Caco-2 (cell line): ENCODE measurements at regions not wholly inside any gene's neighbourhood (a gene's known extent, or its start where the extent isn't known, plus 50 kb on each side); places are given as distances from the start of the nearest gene placed in this dataset.
"Not testable (repeated sequence)": the region's sequence is repeated elsewhere in the genome, so short reads cannot be mapped to it uniquely, and the experiment has no call there.

ENCODE experiments used
- BruUV-seq: library from RNA; stranded (reverse); fragments of 400-500 nt; replicated peaks from 2 replicates; lab custom pipeline; 2021; lab: Mats Ljungman, UMichigan
- CTCF ChIA-PET: fragments of 300-600 bp; sonication (Branson Sonifier 250); formaldehyde crosslinking; loops from one replicate; lab custom pipeline; 2022; ENCODE audit warnings: antibody characterized with exemption; lab: Charles Lee
- POLR2A ChIA-PET: fragments of 300-600 bp; sonication (Branson Sonifier 250); formaldehyde crosslinking; loops from one replicate; lab custom pipeline; 2022; ENCODE audit warnings: antibody characterized with exemption; lab: Charles Lee
- DNase-seq, 2 experiments: peaks; one replicate each; pipeline versions ENCODE4 v3.0.0 to v3.0.0-alpha.2; 2020 to 2022
- H3K27me3 ChIP-seq: replicated peaks from 2 replicates; pipeline ENCODE4 v1.6.0; 2011; ENCODE audit warnings: low read length; ENCODE audit not compliant: control insufficient read depth, insufficient read depth
- H3K36me3 ChIP-seq: 2 replicates; pipeline ENCODE4 v1.5.1; 2011; ENCODE audit warnings: low read length; ENCODE audit not compliant: control insufficient read depth, insufficient read depth
- H3K4me1 ChIP-seq: fragments of 250-450 bp; sonication (Bioruptor Pico); 2 replicates; pipeline ENCODE4 v1.5.1; 2020; ENCODE audit warnings: mild to moderate bottlenecking
- H3K4me3 ChIP-seq: 2 replicates; pipeline ENCODE4 v1.5.1; 2011; ENCODE audit warnings: low read depth, mild to moderate bottlenecking, control low read depth, low read length
- H3K9me3 ChIP-seq: fragments of 250-450 bp; sonication (Bioruptor Pico); 2 replicates; pipeline ENCODE4 v1.5.1; 2020; ENCODE audit warnings: mild to moderate bottlenecking, moderate library complexity
- H3K27ac Mint-ChIP-seq: one replicate; pipeline ENCODE4 v1.8.0; 2022; ENCODE audit warnings: mixed read lengths; ENCODE audit not compliant: unreplicated experiment
- H3K27me3 Mint-ChIP-seq: one replicate; pipeline ENCODE4 v1.8.0; 2022; ENCODE audit warnings: mixed read lengths; ENCODE audit not compliant: insufficient read depth, unreplicated experiment
- H3K36me3 Mint-ChIP-seq: one replicate; pipeline ENCODE4 v1.8.0; 2022; ENCODE audit warnings: mild to moderate bottlenecking, mixed read lengths; ENCODE audit not compliant: insufficient read depth, unreplicated experiment
- H3K4me1 Mint-ChIP-seq: one replicate; pipeline ENCODE4 v1.8.0; 2022; ENCODE audit warnings: low read depth, mixed read lengths; ENCODE audit not compliant: unreplicated experiment
- H3K4me3 Mint-ChIP-seq: one replicate; pipeline ENCODE4 v1.8.0; 2022; ENCODE audit warnings: mild to moderate bottlenecking, moderate library complexity, mixed read lengths; ENCODE audit not compliant: unreplicated experiment
- H3K9me3 Mint-ChIP-seq: one replicate; pipeline ENCODE4 v1.8.0; 2022; ENCODE audit warnings: mixed read lengths; ENCODE audit not compliant: unreplicated experiment
- intact Hi-C: fragments of 100-400 bp; cut with micrococcal nuclease; formaldehyde crosslinking; loops from one replicate; pipeline ENCODE4 v1.10.0; 2022; ENCODE audit not compliant: unreplicated experiment
- TF ChIP-seq, protein P1 (sequence below), 2 experiments: fragments of 200-600 bp in 1 of 2; IDR thresholded peaks; 1 replicate in 1 of 2; 2 replicates in 1 of 2; pipeline versions ENCODE4 v1.5.1 to v1.8.0; 2011 to 2022; ENCODE audit warnings: antibody characterized with exemption in 1 of 2, control low read depth in 1 of 2, inconsistent platforms in 1 of 2, low read depth in 1 of 2, low read length in 1 of 2, mild to moderate bottlenecking in 1 of 2, moderate library complexity in 1 of 2; ENCODE audit not compliant: insufficient read depth in 1 of 2, severe bottlenecking in 1 of 2, unreplicated experiment in 1 of 2

DNA sequence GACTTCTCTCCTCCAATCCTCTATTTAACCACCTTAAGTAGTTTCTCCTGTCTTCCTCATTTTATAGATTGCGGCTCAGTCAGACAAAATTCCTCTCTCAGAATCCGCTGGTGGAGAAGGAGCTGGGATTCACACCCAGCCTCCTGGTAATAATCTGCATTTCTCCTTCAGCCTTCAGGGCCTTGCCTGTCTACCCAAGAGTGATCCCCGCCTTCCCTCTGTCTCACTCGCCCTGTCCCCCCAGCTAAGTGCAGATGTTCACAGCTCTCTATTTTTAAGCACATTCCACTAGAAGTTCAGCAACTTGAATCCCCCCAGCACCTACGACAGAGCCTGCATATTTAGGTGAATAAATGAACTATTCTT lies 212.5 kb upstream of the HAAO start:
- Histone ChIP-seq H3K4me1 (peaks cover 44% of the 10 kb centered on the region), H3K27me3 (no peaks in the 10 kb centered on the region), H3K9me3 (no peaks in the 10 kb centered on the region), H3K4me3 (no peak overlapping the region), H3K36me3 (peaks cover 2% of the 10 kb centered on the region; the same call in 1 of the 2 replicates)
- TSS peak; percentile 67 for BruUV-seq
- H3K4me3 Mint-ChIP-seq, result no peak overlapping the region
- ChIA-PET CTCF (interaction anchor here (0.6 to 1.6 kb wide), 6 partner anchors 17 to 224 kb away, joined by 3 to 5 read pairs (median 3); no protein-coding TSS in a partner anchor), POLR2A (interaction anchor here (1.0 to 1.8 kb wide), 2 partner anchors 12 to 25 kb away, joined by 3 to 7 read pairs; no protein-coding TSS in a partner anchor)
- H3K27ac Mint-ChIP-seq, result peak overlapping the region; percentile 84
- H3K27me3 Mint-ChIP-seq, result no peaks in the 10 kb centered on the region
- peaks cover 35% of the 10 kb centered on the region for H3K4me1 Mint-ChIP-seq
- H3K9me3 Mint-ChIP-seq, result no peaks in the 10 kb centered on the region
- peaks cover 7% of the 10 kb centered on the region for H3K36me3 Mint-ChIP-seq
- no peak for DNase-seq
- TF ChIP-seq, protein P1, sequence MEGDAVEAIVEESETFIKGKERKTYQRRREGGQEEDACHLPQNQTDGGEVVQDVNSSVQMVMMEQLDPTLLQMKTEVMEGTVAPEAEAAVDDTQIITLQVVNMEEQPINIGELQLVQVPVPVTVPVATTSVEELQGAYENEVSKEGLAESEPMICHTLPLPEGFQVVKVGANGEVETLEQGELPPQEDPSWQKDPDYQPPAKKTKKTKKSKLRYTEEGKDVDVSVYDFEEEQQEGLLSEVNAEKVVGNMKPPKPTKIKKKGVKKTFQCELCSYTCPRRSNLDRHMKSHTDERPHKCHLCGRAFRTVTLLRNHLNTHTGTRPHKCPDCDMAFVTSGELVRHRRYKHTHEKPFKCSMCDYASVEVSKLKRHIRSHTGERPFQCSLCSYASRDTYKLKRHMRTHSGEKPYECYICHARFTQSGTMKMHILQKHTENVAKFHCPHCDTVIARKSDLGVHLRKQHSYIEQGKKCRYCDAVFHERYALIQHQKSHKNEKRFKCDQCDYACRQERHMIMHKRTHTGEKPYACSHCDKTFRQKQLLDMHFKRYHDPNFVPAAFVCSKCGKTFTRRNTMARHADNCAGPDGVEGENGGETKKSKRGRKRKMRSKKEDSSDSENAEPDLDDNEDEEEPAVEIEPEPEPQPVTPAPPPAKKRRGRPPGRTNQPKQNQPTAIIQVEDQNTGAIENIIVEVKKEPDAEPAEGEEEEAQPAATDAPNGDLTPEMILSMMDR (IDR thresholded peaks at IDR 0.05; ENCODE audit: insufficient read depth in 1 of 2, low read depth in 1 of 2, low read length in 1 of 2, severe bottlenecking in 1 of 2, unreplicated experiment in 1 of 2), result no peak
- intact Hi-C loops, result loop anchor here (1.0 to 2.0 kb wide), 2 partner anchors 14 to 26 kb away; no protein-coding TSS in a partner anchor

DNA sequence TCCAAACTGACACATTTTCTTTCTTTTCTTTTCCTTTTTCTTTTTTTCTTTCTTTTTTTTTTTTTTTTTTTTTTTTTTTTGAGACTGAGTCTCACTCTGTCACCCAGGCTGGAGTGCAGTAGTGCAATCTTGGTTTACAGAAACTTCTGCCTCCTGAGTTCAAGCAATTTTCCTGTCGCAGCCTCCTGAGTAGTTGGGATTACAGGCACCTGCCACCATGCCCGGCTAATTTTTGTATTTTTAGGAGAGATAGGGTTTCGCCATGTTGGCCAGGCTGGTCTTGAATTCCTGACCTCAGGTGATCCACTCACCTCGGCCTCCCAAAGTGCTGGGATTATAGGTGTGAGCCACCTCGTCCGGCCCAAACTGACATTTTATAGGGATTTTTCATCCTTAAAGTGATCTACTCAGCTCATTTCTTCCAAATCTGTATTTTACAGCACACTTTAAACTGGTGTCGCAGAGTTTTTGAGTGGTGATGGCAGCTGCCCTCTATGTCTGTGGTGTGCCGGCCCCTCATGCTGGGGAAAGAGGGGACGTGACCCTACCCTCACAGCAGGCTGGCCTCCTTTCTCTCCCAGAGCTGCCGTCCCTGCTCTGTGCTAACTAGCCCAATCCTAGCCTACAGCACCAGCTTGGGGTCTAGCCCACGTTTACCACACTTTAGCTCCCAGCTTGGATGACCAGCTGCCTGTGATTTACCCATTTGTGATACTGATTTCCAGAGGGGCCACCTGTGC lies 211.9 kb upstream of the HAAO start:
- intact Hi-C loops, result loop anchor here (2.0 kb wide), 1 partner anchor 15 kb away; no protein-coding TSS in a partner anchor
- ChIA-PET CTCF (interaction anchor here (0.6 to 1.6 kb wide), 4 partner anchors 17 to 129 kb away, joined by 3 to 4 read pairs (median 3); no protein-coding TSS in a partner anchor), POLR2A (interaction anchor here (1.8 kb wide), 1 partner anchor 25 kb away, joined by 7 read pairs; no protein-coding TSS in a partner anchor)
- not testable (repeated sequence) for H3K36me3 ChIP-seq, H3K4me3 ChIP-seq, H3K36me3 Mint-ChIP-seq, H3K27me3 ChIP-seq, H3K27me3 Mint-ChIP-seq, BruUV-seq, H3K9me3 Mint-ChIP-seq, H3K4me3 Mint-ChIP-seq, H3K9me3 ChIP-seq
- peaks cover 50% of the 10 kb centered on the region for H3K4me1 ChIP-seq
- peak in 1 of 2 experiments; percentile 20 for DNase-seq
- Mint-ChIP-seq H3K4me1 (peaks cover 40% of the 10 kb centered on the region), H3K27ac (peak overlapping the region; percentile 84)

DNA sequence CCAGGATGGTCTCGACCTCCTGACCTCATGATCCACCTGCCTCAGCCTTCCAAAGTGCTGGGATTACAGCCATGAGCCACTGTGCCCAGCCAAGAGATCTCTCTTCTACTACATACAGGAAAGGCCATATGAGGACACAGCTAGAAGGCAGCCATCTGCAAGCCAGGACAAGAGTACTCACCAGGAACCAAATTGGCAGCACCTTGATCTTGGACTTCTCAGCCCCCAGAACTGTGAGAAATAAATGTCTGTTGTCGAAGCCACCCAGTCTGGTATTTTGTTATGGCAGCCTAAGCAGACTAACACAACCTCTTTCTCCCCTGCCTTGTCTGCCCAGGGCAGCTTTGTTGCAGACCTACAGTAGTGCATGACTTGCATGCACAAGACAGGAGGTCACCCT lies 211.3 kb upstream of the HAAO start:
- Mint-ChIP-seq H3K27me3 (no peaks in the 10 kb centered on the region), H3K4me3 (no peak overlapping the region), H3K9me3 (no peaks in the 10 kb centered on the region), H3K27ac (peak overlapping the region; percentile 84), H3K4me1 (peaks cover 42% of the 10 kb centered on the region), H3K36me3 (peaks cover 7% of the 10 kb centered on the region)
- Histone ChIP-seq H3K36me3 (peaks cover 2% of the 10 kb centered on the region; the same call in 1 of the 2 replicates), H3K4me1 (peaks cover 56% of the 10 kb centered on the region), H3K9me3 (no peaks in the 10 kb centered on the region), H3K27me3 (no peaks in the 10 kb centered on the region), H3K4me3 (no peak overlapping the region)
- TF ChIP-seq, protein P1 (IDR thresholded peaks at IDR 0.05; ENCODE audit: insufficient read depth in 1 of 2, low read depth in 1 of 2, low read length in 1 of 2, severe bottlenecking in 1 of 2, unreplicated experiment in 1 of 2), result no peak
- peak in 1 of 2 experiments; percentile 21 for DNase-seq
- intact Hi-C loops, result loop anchor here (2.0 kb wide), 1 partner anchor 15 kb away; no protein-coding TSS in a partner anchor
- BruUV-seq, result no TSS peak
- POLR2A ChIA-PET, result interaction anchor here (0.6 kb wide), 1 partner anchor 1276 kb away, joined by 4 read pairs; no protein-coding TSS in a partner anchor
- CTCF ChIA-PET, result interaction anchor here (0.7 kb wide), 1 partner anchor 130 kb away, joined by 3 read pairs; no protein-coding TSS in a partner anchor
